ENCODE measurements at regions not wholly inside any gene's neighbourhood (a gene's known extent, or its start where the extent isn't known, plus 50 kb on each side); places are given as distances from the start of the nearest gene placed in this dataset.
"Not testable (repeated sequence)": the region's sequence is repeated elsewhere in the genome, so short reads cannot be mapped to it uniquely, and the experiment has no call there.

DNA sequence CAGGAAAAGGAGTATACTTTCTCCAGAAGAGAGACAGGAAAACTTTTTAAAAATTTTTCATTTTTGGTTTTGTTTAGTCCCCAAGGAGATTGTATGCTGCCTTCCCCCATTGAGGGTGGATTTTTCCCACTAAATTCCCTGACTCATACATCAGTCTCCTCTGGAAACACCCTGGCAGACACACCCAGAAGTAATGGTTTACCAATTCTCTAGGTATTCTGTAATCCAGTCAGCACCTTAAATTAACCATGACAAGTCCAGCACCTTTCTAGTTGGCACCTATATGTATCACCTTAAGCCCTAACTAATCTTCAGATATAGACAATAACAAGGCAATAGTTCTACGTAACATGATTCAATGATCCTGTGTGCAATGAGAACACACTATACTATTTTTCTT, 165.9 kb upstream of the NPAP1 start:
- not testable (repeated sequence) for TF ChIP-seq CBX8 (IDR thresholded peaks at IDR 0.05); POLR2A (IDR thresholded peaks at IDR 0.05; ENCODE audit: low read length); ZSCAN20 (CRISPR knock-in tag; IDR thresholded peaks at IDR 0.05); KDM1A (IDR thresholded peaks at IDR 0.05; ENCODE audit: low read depth); HOXB13 (CRISPR knock-in tag; IDR thresholded peaks at IDR 0.05; ENCODE audit: low read depth)
- TF ChIP-seq, protein P1, sequence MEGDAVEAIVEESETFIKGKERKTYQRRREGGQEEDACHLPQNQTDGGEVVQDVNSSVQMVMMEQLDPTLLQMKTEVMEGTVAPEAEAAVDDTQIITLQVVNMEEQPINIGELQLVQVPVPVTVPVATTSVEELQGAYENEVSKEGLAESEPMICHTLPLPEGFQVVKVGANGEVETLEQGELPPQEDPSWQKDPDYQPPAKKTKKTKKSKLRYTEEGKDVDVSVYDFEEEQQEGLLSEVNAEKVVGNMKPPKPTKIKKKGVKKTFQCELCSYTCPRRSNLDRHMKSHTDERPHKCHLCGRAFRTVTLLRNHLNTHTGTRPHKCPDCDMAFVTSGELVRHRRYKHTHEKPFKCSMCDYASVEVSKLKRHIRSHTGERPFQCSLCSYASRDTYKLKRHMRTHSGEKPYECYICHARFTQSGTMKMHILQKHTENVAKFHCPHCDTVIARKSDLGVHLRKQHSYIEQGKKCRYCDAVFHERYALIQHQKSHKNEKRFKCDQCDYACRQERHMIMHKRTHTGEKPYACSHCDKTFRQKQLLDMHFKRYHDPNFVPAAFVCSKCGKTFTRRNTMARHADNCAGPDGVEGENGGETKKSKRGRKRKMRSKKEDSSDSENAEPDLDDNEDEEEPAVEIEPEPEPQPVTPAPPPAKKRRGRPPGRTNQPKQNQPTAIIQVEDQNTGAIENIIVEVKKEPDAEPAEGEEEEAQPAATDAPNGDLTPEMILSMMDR (IDR thresholded peaks at IDR 0.05): not testable (repeated sequence)
- TF ChIP-seq, protein P2, sequence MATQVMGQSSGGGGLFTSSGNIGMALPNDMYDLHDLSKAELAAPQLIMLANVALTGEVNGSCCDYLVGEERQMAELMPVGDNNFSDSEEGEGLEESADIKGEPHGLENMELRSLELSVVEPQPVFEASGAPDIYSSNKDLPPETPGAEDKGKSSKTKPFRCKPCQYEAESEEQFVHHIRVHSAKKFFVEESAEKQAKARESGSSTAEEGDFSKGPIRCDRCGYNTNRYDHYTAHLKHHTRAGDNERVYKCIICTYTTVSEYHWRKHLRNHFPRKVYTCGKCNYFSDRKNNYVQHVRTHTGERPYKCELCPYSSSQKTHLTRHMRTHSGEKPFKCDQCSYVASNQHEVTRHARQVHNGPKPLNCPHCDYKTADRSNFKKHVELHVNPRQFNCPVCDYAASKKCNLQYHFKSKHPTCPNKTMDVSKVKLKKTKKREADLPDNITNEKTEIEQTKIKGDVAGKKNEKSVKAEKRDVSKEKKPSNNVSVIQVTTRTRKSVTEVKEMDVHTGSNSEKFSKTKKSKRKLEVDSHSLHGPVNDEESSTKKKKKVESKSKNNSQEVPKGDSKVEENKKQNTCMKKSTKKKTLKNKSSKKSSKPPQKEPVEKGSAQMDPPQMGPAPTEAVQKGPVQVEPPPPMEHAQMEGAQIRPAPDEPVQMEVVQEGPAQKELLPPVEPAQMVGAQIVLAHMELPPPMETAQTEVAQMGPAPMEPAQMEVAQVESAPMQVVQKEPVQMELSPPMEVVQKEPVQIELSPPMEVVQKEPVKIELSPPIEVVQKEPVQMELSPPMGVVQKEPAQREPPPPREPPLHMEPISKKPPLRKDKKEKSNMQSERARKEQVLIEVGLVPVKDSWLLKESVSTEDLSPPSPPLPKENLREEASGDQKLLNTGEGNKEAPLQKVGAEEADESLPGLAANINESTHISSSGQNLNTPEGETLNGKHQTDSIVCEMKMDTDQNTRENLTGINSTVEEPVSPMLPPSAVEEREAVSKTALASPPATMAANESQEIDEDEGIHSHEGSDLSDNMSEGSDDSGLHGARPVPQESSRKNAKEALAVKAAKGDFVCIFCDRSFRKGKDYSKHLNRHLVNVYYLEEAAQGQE (IDR thresholded peaks at IDR 0.05): not testable (repeated sequence)
- TF ChIP-seq, protein P3, sequence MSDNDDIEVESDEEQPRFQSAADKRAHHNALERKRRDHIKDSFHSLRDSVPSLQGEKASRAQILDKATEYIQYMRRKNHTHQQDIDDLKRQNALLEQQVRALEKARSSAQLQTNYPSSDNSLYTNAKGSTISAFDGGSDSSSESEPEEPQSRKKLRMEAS (IDR thresholded peaks at IDR 0.05): not testable (repeated sequence)
